Endodermal cell (in vitro differentiated cells): ENCODE measurements at regions not wholly inside any gene's neighbourhood (a gene's known extent, or its start where the extent isn't known, plus 50 kb on each side); places are given as distances from the start of the nearest gene placed in this dataset.

Source experiments
- DNase-seq: peaks from one replicate; pipeline ENCODE4 v3.0.0-alpha.2; 2017
- H3K27ac ChIP-seq: 2 replicates; pipeline ENCODE4 v1.5.1; 2013; ENCODE audit warnings: mild to moderate bottlenecking, low read depth, low read length, moderate library complexity
- H3K27me3 ChIP-seq: 2 replicates; pipeline ENCODE4 v1.6.1; 2013; ENCODE audit warnings: mild to moderate bottlenecking, low read length, moderate library complexity; ENCODE audit not compliant: insufficient read depth, control insufficient read depth, poor library complexity, severe bottlenecking
- H3K36me3 ChIP-seq: 2 replicates; pipeline ENCODE4 v1.7.0; 2013; ENCODE audit warnings: mild to moderate bottlenecking, low read length, moderate library complexity; ENCODE audit not compliant: control insufficient read depth, insufficient read depth
- H3K4me1 ChIP-seq: one replicate; pipeline ENCODE4 v1.7.0; 2013; ENCODE audit warnings: low read length; ENCODE audit not compliant: control insufficient read depth, insufficient read depth
- H3K4me3 ChIP-seq: 2 replicates; pipeline ENCODE4 v1.5.1; 2013; ENCODE audit warnings: mild to moderate bottlenecking, low read length, moderate library complexity
- H3K9ac ChIP-seq: 2 replicates; pipeline ENCODE4 v1.6.1; 2013; ENCODE audit warnings: mild to moderate bottlenecking, low read length, moderate library complexity; ENCODE audit not compliant: poor library complexity, severe bottlenecking; ENCODE audit errors: extremely low read depth
- H3K9me3 ChIP-seq: 2 replicates; pipeline ENCODE4 v1.6.1; 2013; ENCODE audit warnings: mild to moderate bottlenecking, low read length, moderate library complexity; ENCODE audit not compliant: control insufficient read depth
- H3K27ac Mint-ChIP-seq: 2 replicates; pipeline ENCODE4 v1.8.0; 2020; ENCODE audit warnings: mixed read lengths
- H3K27me3 Mint-ChIP-seq: 2 replicates; pipeline ENCODE4 v1.8.0; 2021; ENCODE audit warnings: mild to moderate bottlenecking, mixed read lengths; ENCODE audit not compliant: insufficient read depth
- H3K36me3 Mint-ChIP-seq: 2 replicates; pipeline ENCODE4 v1.8.0; 2020; ENCODE audit warnings: low read depth, mixed read lengths
- H3K4me1 Mint-ChIP-seq: 2 replicates; pipeline ENCODE4 v1.8.0; 2020; ENCODE audit warnings: mixed read lengths
- H3K4me3 Mint-ChIP-seq: 2 replicates; pipeline ENCODE4 v1.8.0; 2020; ENCODE audit warnings: mild to moderate bottlenecking, moderate library complexity, mixed read lengths
- H3K9me3 Mint-ChIP-seq: 2 replicates; pipeline ENCODE4 v1.8.0; 2020; ENCODE audit warnings: mild to moderate bottlenecking, mixed read lengths
- WGBS, 2 experiments: methylation state at CpG; one replicate each; pipeline versions ENCODE4 v1.1.5 to v1.1.7; 2013; ENCODE audit warnings: missing lambda C conversion rate in 2 of 2, mixed read lengths in 1 of 2; ENCODE audit not compliant: insufficient coverage in 1 of 2, insufficient read length in 1 of 2; 5-methylcytosine and 5-hydroxymethylcytosine counted together
- TF ChIP-seq, protein P1 (sequence below): fragments of 200-600 bp; sonication (generic); conservative IDR thresholded peaks from 2 replicates; pipeline ENCODE4 v1.5.0; 2021; ENCODE audit warnings: antibody characterized with exemption, mild to moderate bottlenecking

DNA sequence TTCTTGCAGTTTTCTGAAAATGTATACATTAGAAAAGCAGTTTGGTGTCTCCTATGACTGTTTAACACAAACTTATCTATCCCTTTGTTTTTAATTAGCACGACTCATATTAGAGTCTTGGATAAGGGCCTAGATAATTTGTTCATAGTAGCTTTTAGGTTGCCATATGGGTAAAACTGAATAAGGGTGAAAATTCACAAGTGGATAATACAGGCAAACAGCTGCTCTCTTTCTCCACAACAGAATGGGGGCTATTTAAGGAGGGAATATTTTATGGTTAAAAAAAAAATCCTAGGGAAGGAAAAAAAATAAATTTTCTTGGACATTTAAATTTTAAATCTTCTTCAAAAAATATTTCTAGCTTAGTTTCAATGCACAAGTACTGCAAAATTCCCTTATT, 1416.1 kb downstream of the GATA3 start:
- H3K27ac Mint-ChIP-seq: no peak overlapping the region
- no peak for DNase-seq
- no peak overlapping the region for H3K4me3 Mint-ChIP-seq
- H3K27ac ChIP-seq: no peak overlapping the region
- no peaks in the 10 kb centered on the region for H3K9me3 ChIP-seq
- H3K36me3 ChIP-seq: no peaks in the 10 kb centered on the region
- H3K27me3 ChIP-seq: no peaks in the 10 kb centered on the region
- H3K4me3 ChIP-seq: no peak overlapping the region
- no peaks in the 10 kb centered on the region for H3K27me3 Mint-ChIP-seq
- peaks cover 7% of the 10 kb centered on the region for H3K4me1 Mint-ChIP-seq
- TF ChIP-seq, protein P1, sequence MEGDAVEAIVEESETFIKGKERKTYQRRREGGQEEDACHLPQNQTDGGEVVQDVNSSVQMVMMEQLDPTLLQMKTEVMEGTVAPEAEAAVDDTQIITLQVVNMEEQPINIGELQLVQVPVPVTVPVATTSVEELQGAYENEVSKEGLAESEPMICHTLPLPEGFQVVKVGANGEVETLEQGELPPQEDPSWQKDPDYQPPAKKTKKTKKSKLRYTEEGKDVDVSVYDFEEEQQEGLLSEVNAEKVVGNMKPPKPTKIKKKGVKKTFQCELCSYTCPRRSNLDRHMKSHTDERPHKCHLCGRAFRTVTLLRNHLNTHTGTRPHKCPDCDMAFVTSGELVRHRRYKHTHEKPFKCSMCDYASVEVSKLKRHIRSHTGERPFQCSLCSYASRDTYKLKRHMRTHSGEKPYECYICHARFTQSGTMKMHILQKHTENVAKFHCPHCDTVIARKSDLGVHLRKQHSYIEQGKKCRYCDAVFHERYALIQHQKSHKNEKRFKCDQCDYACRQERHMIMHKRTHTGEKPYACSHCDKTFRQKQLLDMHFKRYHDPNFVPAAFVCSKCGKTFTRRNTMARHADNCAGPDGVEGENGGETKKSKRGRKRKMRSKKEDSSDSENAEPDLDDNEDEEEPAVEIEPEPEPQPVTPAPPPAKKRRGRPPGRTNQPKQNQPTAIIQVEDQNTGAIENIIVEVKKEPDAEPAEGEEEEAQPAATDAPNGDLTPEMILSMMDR: no peak
- H3K4me1 ChIP-seq: no peaks in the 10 kb centered on the region
- 90% methylated on average over 1 of the region's 1 CpG; no CpG with 5 or more reads in 1 of the 2 experiments for WGBS, 2 experiments
- H3K36me3 Mint-ChIP-seq: no peaks in the 10 kb centered on the region
- H3K9me3 Mint-ChIP-seq: no peaks in the 10 kb centered on the region
- H3K9ac ChIP-seq: no peak overlapping the region

DNA sequence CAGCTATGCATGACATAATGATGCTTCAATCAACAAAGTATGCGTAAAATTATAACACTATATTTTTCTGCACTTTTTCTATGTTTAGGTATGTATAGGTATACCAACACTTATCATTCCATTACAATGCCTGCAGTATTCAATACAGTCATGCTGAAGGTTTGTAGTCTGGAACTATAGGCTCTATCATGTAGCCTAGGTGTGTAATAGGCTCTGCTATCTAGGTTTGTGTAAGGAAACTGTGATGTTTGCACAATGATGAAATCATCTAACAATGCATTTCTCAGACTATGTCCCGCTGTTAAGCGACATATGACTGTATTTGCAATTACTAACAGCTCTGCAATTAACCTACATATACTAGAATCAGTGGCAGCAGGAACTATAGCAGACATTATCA, 1447.5 kb downstream of the GATA3 start:
- Histone ChIP-seq H3K27ac (no peak overlapping the region), H3K4me1 (no peaks in the 10 kb centered on the region), H3K9ac (no peak overlapping the region), H3K4me3 (no peak overlapping the region), H3K9me3 (no peaks in the 10 kb centered on the region), H3K27me3 (no peaks in the 10 kb centered on the region), H3K36me3 (no peaks in the 10 kb centered on the region)
- 80 to 95% methylated on average over 2 of the region's 3 CpGs for WGBS, 2 experiments
- no peak for DNase-seq
- no peaks in the 10 kb centered on the region for H3K27me3 Mint-ChIP-seq
- H3K4me1 Mint-ChIP-seq: no peaks in the 10 kb centered on the region
- H3K27ac Mint-ChIP-seq: no peak overlapping the region
- TF ChIP-seq, protein P1: no peak
- no peak overlapping the region for H3K4me3 Mint-ChIP-seq
- no peaks in the 10 kb centered on the region for H3K9me3 Mint-ChIP-seq
- H3K36me3 Mint-ChIP-seq: no peaks in the 10 kb centered on the region

DNA sequence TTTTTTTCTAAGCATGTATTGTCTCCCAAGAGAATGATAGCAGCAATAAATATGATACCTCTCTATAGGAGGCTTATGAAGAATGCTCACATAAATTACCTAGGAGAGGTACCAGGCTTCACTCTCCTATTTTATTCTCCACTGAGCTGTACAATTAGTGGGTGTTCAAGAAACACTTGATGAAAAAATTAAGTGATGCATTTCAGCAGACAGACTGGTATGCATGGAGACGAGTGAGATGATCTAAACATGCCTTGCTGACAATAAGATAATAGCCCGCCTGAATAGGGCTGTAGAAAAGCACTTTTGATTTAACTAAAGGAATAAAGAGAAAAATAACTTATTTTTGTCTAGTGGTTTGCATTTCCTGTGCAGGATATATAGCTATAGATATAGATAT, 1449.7 kb downstream of the GATA3 start:
- Mint-ChIP-seq H3K36me3 (no peaks in the 10 kb centered on the region), H3K9me3 (peaks cover 4% of the 10 kb centered on the region)
- whole genome bisulfite sequencing, 2 experiments: 82 to 96% methylated on average over 1 to 2 of the region's 2 CpGs

More for the DNA sequence above, 1449.7 kb downstream of the GATA3 start:
- TF ChIP-seq, protein P1: no peak
- Mint-ChIP-seq H3K27ac (no peak overlapping the region), H3K4me3 (no peak overlapping the region), H3K4me1 (no peaks in the 10 kb centered on the region), H3K27me3 (no peaks in the 10 kb centered on the region)
- H3K4me1 ChIP-seq: no peaks in the 10 kb centered on the region
- no peak overlapping the region for H3K9ac ChIP-seq
- DNase-seq: no peak
- H3K36me3 ChIP-seq: no peaks in the 10 kb centered on the region
- H3K27me3 ChIP-seq: no peaks in the 10 kb centered on the region
- no peaks in the 10 kb centered on the region for H3K9me3 ChIP-seq
- no peak overlapping the region for H3K27ac ChIP-seq
- H3K4me3 ChIP-seq: no peak overlapping the region
